GM18519 (cell line): ENCODE measurements at regions not wholly inside any gene's neighbourhood (a gene's known extent, or its start where the extent isn't known, plus 50 kb on each side); places are given as distances from the start of the nearest gene placed in this dataset.

ENCODE experiments used
- ATAC-seq: cut with Tn5 transposase; IDR thresholded peaks from one replicate; pipeline ENCODE4 v1.9.1; 2021; ENCODE audit warnings: mild to moderate bottlenecking, moderate library complexity; ENCODE audit not compliant: unreplicated experiment, low FRiP score

GRCh38 chr4:57448452-57448851 lies 338.3 kb upstream of the IGFBP7 start:
- no peak for ATAC-seq

- ATAC-seq = no peak
Observed at GRCh38 chr4:57446266-57446665, 336.1 kb upstream of the IGFBP7 start.

GRCh38 chr4:57445686-57446085 lies 335.5 kb upstream of the IGFBP7 start:
- no peak for ATAC-seq

- ATAC-seq = no peak
Observed at GRCh38 chr4:57444671-57445070, 334.5 kb upstream of the IGFBP7 start.

- no peak for ATAC-seq
Observed at GRCh38 chr4:57443787-57444186, 333.6 kb upstream of the IGFBP7 start.

GRCh38 chr4:57443308-57443707 lies 333.1 kb upstream of the IGFBP7 start:
- ATAC-seq = no peak

- ATAC-seq = peak; percentile 51
Observed at GRCh38 chr4:57442831-57443291, 332.7 kb upstream of the IGFBP7 start.

- ATAC-seq = no peak
Observed at GRCh38 chr4:57442241-57442640, 332.1 kb upstream of the IGFBP7 start.

- ATAC-seq = no peak
Observed at GRCh38 chr4:57437649-57438048, 327.5 kb upstream of the IGFBP7 start.

- ATAC-seq = no peak
Observed at GRCh38 chr4:57435300-57435699, 325.1 kb upstream of the IGFBP7 start.

- no peak for ATAC-seq
Observed at GRCh38 chr4:57430726-57431125, 320.5 kb upstream of the IGFBP7 start.

- ATAC-seq = peak; percentile 79
Observed at GRCh38 chr4:57426779-57427395, 316.7 kb upstream of the IGFBP7 start.

- no peak for ATAC-seq
Observed at GRCh38 chr4:57425610-57426009, 315.4 kb upstream of the IGFBP7 start.

GRCh38 chr4:57424232-57424897 lies 314.2 kb upstream of the IGFBP7 start:
- ATAC-seq = no peak

- no peak for ATAC-seq
Observed at GRCh38 chr4:57418133-57418532, 307.9 kb upstream of the IGFBP7 start.

- no peak for ATAC-seq
Observed at GRCh38 chr4:57412259-57413054, 302.3 kb upstream of the IGFBP7 start.

GRCh38 chr4:57410331-57411052 lies 300.3 kb upstream of the IGFBP7 start:
- ATAC-seq = no peak

GRCh38 chr4:57405359-57405758 lies 295.2 kb upstream of the IGFBP7 start:
- ATAC-seq = no peak

- ATAC-seq = no peak
Observed at GRCh38 chr4:57404483-57404882, 294.3 kb upstream of the IGFBP7 start.

GRCh38 chr4:57403591-57403990 lies 293.4 kb upstream of the IGFBP7 start:
- ATAC-seq = no peak

- no peak for ATAC-seq
Observed at GRCh38 chr4:57401586-57401985, 291.4 kb upstream of the IGFBP7 start.
